Coronary artery (tissue), 2 donors: ENCODE measurements at regions not wholly inside any gene's neighbourhood (a gene's known extent, or its start where the extent isn't known, plus 50 kb on each side); places are given as distances from the start of the nearest gene placed in this dataset.

Experiments used
- DNase-seq: peaks from one replicate; pipeline ENCODE4 v3.0.0-alpha.2; 2017; ENCODE audit warnings: low spot score
- H3K27ac ChIP-seq, 2 donors: fragments of 200-600 bp; sonication (generic); one replicate each; pipeline ENCODE4 v1.5.1; 2016 to 2019
- H3K4me3 ChIP-seq: fragments of 200-600 bp; sonication (generic); 2 replicates; pipeline ENCODE4 v1.5.1; 2016; ENCODE audit warnings: mild to moderate bottlenecking, moderate library complexity
- TF ChIP-seq, protein P1 (sequence below): fragments of 200-600 bp; sonication (generic); IDR thresholded peaks from one replicate; pipeline ENCODE4 v1.5.1; 2019; ENCODE audit warnings: antibody characterized with exemption

DNA sequence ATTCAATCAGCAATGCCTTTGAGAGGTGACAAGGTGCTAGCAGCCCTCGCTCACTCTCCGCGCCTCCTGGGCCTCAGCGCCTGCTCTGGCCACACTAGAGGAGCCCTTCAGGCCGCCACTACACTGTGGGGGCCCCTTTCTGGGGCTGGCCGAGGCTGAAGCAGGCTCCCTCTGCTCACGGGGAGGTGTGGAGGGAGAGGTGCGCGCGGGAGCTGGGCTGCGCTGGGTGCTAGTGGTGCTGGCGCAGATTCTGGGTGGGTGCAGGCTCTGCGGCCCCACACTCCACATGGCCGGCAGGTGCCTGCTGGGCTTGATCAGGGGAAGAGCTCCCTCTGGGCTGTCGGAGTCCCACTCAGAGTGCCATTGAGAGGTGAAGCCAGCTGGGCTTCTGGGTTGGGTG, 351.0 kb downstream of the GASK1B start:
- TF ChIP-seq, protein P1, sequence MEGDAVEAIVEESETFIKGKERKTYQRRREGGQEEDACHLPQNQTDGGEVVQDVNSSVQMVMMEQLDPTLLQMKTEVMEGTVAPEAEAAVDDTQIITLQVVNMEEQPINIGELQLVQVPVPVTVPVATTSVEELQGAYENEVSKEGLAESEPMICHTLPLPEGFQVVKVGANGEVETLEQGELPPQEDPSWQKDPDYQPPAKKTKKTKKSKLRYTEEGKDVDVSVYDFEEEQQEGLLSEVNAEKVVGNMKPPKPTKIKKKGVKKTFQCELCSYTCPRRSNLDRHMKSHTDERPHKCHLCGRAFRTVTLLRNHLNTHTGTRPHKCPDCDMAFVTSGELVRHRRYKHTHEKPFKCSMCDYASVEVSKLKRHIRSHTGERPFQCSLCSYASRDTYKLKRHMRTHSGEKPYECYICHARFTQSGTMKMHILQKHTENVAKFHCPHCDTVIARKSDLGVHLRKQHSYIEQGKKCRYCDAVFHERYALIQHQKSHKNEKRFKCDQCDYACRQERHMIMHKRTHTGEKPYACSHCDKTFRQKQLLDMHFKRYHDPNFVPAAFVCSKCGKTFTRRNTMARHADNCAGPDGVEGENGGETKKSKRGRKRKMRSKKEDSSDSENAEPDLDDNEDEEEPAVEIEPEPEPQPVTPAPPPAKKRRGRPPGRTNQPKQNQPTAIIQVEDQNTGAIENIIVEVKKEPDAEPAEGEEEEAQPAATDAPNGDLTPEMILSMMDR = no peak
- no peak for DNase-seq
- no peak overlapping the region for H3K27ac ChIP-seq
- no peak overlapping the region for H3K4me3 ChIP-seq

DNA sequence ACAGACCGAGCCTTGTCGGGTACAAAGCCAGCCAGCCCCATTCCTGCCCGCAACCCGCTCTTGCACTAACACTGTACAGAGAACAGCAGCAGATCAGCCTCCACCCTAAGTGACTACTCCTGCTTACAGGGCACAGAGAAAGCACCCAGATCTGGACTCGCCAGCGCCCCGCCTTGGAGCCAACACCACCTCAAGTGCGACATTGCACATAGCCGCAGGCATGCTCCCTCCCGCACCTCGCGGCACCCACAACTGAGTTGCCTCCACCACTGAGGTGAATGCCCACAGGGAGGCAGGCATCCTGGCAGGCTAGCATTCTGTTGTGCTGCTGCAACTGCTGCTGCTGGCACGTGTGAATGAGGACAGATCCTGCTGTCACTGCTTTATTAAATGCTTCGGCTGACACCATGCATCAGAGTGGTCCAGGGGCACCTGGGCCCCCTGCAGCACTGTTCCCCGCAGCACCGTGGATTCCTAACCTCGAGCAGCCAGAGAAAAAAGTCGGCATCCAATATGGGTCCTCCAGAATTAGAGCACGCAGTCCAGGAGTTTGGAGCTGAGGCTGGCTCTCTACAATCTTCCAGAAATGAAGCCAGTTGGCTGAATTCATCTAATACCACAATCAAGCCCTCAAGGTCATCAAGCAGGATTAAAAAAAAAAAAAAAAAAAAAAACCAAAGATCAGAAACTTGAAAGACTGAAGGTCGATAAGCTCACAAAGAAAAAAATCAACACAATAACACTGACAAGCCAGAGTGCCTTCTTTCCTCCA, 352.9 kb downstream of the GASK1B start:
- no peak overlapping the region for H3K27ac ChIP-seq
- TF ChIP-seq, protein P1 = no peak
- DNase-seq = no peak

DNA sequence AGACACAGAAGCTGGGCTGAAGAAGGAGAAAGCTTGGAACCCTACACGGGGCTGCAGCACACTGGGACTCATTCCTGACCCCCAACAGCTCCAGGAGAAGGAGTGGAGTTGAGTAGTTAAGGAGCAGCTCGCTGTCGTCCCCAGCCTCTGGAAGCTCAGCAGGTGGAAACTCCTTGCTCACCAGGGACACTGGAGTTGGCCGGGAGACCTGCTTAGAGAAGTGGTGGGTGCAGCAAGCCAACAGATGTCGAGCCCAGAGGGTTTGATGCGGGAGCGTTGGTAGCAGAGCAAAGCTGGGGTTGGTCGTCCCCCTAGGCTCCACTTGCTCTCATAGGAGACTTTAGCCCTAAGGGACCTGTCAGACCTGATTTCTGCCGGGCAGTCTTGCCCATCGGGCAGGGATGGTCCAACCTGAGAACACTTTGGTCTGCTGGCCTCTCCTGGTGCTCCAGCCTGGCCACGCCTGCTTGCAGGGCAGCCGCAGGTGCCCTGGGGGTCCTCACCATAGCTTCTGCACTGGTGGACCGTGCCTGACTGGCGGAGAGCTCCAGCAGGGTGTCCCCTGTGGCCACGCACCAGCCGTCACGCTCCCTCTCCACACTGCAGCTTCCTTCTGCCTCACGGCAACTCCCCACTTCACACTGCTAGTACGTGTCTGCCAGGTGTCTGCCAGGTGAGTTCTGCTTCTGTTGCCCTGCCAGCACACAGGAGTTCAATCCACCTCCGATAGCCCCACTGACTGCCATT, 353.7 kb downstream of the GASK1B start:
- TF ChIP-seq, protein P1 = no peak
- Histone ChIP-seq H3K27ac (no peak overlapping the region), H3K4me3 (no peak overlapping the region)
- no peak for DNase-seq

More for the DNA sequence above, 352.9 kb downstream of the GASK1B start:
- H3K4me3 ChIP-seq = no peak overlapping the region

DNA sequence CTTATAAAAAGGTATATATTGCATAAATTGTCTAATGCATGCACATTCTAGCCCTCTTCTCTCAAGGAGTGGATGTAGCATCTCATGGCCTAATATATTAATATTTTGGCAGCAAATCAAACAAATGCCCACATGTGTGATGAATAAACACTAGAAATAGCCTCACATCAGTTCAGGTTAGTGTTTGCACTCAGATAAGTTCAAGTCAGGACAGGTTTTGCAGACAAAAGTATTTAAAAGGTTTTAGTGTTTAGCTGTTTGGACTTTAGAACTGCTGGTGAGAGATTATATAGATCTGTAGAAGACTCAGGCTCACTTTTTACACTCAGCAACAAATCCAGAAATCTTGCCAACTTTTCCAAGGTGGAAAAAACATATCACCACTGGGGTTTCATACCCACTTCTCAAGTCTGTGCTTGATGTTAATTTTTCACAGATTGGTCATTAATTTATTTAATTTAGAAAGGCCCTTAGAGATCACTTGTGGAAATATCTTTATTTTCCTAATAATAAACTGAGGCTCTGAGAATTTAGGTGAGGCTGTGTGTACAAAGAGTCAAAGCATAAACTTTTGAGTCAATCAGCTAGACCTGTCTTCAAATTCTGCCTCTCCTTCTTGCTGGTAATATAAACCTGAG, 362.6 kb downstream of the GASK1B start:
- DNase-seq = no peak
- TF ChIP-seq, protein P1 = no peak

DNA sequence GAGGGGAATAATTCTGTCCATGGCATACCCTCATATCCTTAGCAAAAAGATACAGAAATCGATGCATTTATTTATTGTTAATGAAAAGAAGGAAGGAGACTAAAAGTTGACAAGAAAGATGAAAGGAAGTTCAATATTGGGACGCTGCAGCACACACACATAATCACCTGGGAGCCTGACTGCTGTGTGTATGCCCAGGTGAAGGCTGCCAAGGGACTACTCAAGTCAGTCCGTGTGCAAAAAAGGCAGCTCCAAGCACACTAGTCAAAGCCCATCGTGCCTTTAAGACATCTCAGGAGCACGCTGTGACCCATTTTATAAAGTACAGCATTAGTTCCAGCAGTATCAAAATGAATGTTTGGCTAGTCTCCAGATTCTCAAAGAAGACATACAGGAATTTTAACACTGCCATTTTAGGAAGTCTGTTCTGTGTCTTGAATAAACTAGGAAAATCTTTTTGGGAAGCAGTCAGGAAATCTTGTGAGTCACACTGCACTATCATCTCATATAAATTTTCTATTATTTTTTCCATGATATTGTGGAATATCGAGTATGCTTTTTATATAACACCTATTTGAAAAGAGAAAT, 363.9 kb downstream of the GASK1B start:
- DNase-seq = no peak
- H3K4me3 ChIP-seq = no peak overlapping the region
- no peak overlapping the region for H3K27ac ChIP-seq
- TF ChIP-seq, protein P1 = no peak

More for the DNA sequence above, 362.6 kb downstream of the GASK1B start:
- H3K4me3 ChIP-seq = no peak overlapping the region
- H3K27ac ChIP-seq = no peak overlapping the region

DNA sequence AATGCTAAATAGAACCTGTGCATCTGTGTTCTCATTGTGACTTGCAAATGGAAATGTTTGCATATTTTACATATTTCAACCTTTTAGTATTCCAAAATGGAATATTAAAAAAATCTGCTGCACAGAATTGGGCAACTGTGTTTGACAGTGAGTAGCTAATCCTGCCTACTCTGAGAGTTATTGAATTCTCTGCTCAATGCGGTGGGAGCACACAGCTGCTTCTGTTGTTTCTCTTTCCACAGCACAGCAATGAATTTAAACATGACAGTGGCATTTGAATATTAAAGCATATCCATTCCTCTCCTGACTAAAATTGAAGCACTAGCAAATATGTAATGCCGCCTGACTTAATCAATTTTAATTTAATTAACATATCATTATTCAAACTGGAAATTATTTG, 366.6 kb downstream of the GASK1B start:
- Histone ChIP-seq H3K27ac (no peak overlapping the region), H3K4me3 (no peak overlapping the region)
- TF ChIP-seq, protein P1 = no peak
- no peak for DNase-seq
